ENCODE measurements at regions not wholly inside any gene's neighbourhood (a gene's known extent, or its start where the extent isn't known, plus 50 kb on each side); places are given as distances from the start of the nearest gene placed in this dataset.

- no peaks in the 10 kb centered on the region for H3K4me1 Mint-ChIP-seq (ENCODE audit: low read depth)
- no peak for TF ChIP-seq CTCF (IDR thresholded peaks at IDR 0.05; ENCODE audit: unreplicated experiment)
- H3K4me3 Mint-ChIP-seq (ENCODE audit: low read depth), result no peak overlapping the region
- no peaks in the 10 kb centered on the region for H3K27me3 Mint-ChIP-seq
- H3K36me3 Mint-ChIP-seq (ENCODE audit: insufficient read depth), result no peaks in the 10 kb centered on the region
- H3K27ac Mint-ChIP-seq, result no peak overlapping the region
- no peaks in the 10 kb centered on the region for H3K9me3 Mint-ChIP-seq (ENCODE audit: low read depth)
- DNase-seq (ENCODE audit: low spot score, unreplicated experiment), result no peak
Observed at GRCh38 chr1:198948895-198949659, 310.2 kb downstream of the PTPRC start.

- no peak overlapping the region for H3K27ac Mint-ChIP-seq
- H3K9me3 Mint-ChIP-seq (ENCODE audit: low read depth), result peaks cover 4% of the 10 kb centered on the region
- H3K36me3 Mint-ChIP-seq (ENCODE audit: insufficient read depth), result no peaks in the 10 kb centered on the region
- no peaks in the 10 kb centered on the region for H3K27me3 Mint-ChIP-seq
- DNase-seq (ENCODE audit: low spot score, unreplicated experiment), result no peak
- no peaks in the 10 kb centered on the region for H3K4me1 Mint-ChIP-seq (ENCODE audit: low read depth)
- no peak overlapping the region for H3K4me3 Mint-ChIP-seq (ENCODE audit: low read depth)
- no peak for TF ChIP-seq CTCF (IDR thresholded peaks at IDR 0.05; ENCODE audit: unreplicated experiment)
Observed at GRCh38 chr1:198950036-198950435, 311.2 kb downstream of the PTPRC start.

GRCh38 chr1:198955085-198955484 lies 316.2 kb downstream of the PTPRC start:
- Mint-ChIP-seq H3K4me1 (ENCODE audit: low read depth) (no peaks in the 10 kb centered on the region), H3K27ac (no peak overlapping the region), H3K36me3 (ENCODE audit: insufficient read depth) (no peaks in the 10 kb centered on the region), H3K27me3 (no peaks in the 10 kb centered on the region), H3K9me3 (ENCODE audit: low read depth) (peaks cover 6% of the 10 kb centered on the region), H3K4me3 (ENCODE audit: low read depth) (no peak overlapping the region)
- DNase-seq (ENCODE audit: low spot score, unreplicated experiment), result no peak
- no peak for TF ChIP-seq CTCF (IDR thresholded peaks at IDR 0.05; ENCODE audit: unreplicated experiment)

- Mint-ChIP-seq H3K4me3 (ENCODE audit: low read depth) (no peak overlapping the region), H3K36me3 (ENCODE audit: insufficient read depth) (no peaks in the 10 kb centered on the region), H3K9me3 (ENCODE audit: low read depth) (peaks cover 9% of the 10 kb centered on the region), H3K27ac (no peak overlapping the region), H3K4me1 (ENCODE audit: low read depth) (no peaks in the 10 kb centered on the region), H3K27me3 (no peaks in the 10 kb centered on the region)
- TF ChIP-seq CTCF (IDR thresholded peaks at IDR 0.05; ENCODE audit: unreplicated experiment), result no peak
- DNase-seq (ENCODE audit: low spot score, unreplicated experiment), result no peak
Observed at GRCh38 chr1:198957044-198957443, 318.2 kb downstream of the PTPRC start.

- DNase-seq (ENCODE audit: low spot score, unreplicated experiment), result no peak
- H3K4me1 Mint-ChIP-seq (ENCODE audit: low read depth), result no peaks in the 10 kb centered on the region
- no peaks in the 10 kb centered on the region for H3K27me3 Mint-ChIP-seq
- no peaks in the 10 kb centered on the region for H3K36me3 Mint-ChIP-seq (ENCODE audit: insufficient read depth)
- H3K4me3 Mint-ChIP-seq (ENCODE audit: low read depth), result no peak overlapping the region
- no peak overlapping the region for H3K27ac Mint-ChIP-seq
- H3K9me3 Mint-ChIP-seq (ENCODE audit: low read depth), result peaks cover 16% of the 10 kb centered on the region
- no peak for TF ChIP-seq CTCF (IDR thresholded peaks at IDR 0.05; ENCODE audit: unreplicated experiment)
Observed at GRCh38 chr1:198959032-198959431, 320.2 kb downstream of the PTPRC start.
